H1 (cell line): ENCODE measurements at regions not wholly inside any gene's neighbourhood (a gene's known extent, or its start where the extent isn't known, plus 50 kb on each side); places are given as distances from the start of the nearest gene placed in this dataset.

Experiments used
- BRCA1 ChIP-seq: IDR thresholded peaks from 2 replicates; pipeline ENCODE4 v1.6.1; 2012; ENCODE audit warnings: low read depth, low read length, improper control_type of control experiment
- CTCF ChIP-seq, 3 experiments: IDR thresholded peaks; 1 replicate in 2 of 3; 2 replicates in 1 of 3; pipeline versions ENCODE4 v1.5.1 to v1.6.1; 2011; ENCODE audit warnings: low read length in 3 of 3, mild to moderate bottlenecking in 3 of 3, inconsistent platforms in 2 of 3, low read depth in 1 of 3, moderate library complexity in 1 of 3; ENCODE audit not compliant: insufficient read depth in 1 of 3; ENCODE audit errors: control extremely low read depth in 1 of 3
- FOSL1 ChIP-seq: IDR thresholded peaks from 2 replicates; pipeline ENCODE4 v1.6.1; 2011; ENCODE audit warnings: mild to moderate bottlenecking, low read depth, low read length, moderate library complexity; ENCODE audit not compliant: insufficient read depth
- JUN ChIP-seq: IDR thresholded peaks from 2 replicates; pipeline ENCODE4 v1.6.1; 2011; ENCODE audit warnings: low read depth, mild to moderate bottlenecking, improper control_type of control experiment, low read length
- POLR2A ChIP-seq, 2 experiments: IDR thresholded peaks; 1 replicate in 1 of 2; 2 replicates in 1 of 2; pipeline ENCODE4 v1.6.1; 2011; ENCODE audit warnings: low read depth in 2 of 2, low read length in 2 of 2, mild to moderate bottlenecking in 2 of 2; ENCODE audit errors: control extremely low read depth in 1 of 2
- YY1 ChIP-seq: IDR thresholded peaks from 2 replicates; pipeline ENCODE4 v1.6.1; 2011; ENCODE audit warnings: low read depth, mild to moderate bottlenecking, low read length

- TF ChIP-seq FOSL1: no peak
- no peak for TF ChIP-seq JUN
- no peak for TF ChIP-seq YY1
- no peak for TF ChIP-seq CTCF (IDR thresholded peaks at IDR 0.05; ENCODE audit: control extremely low read depth in 1 of 3, insufficient read depth in 1 of 3, low read depth in 1 of 3, low read length in 3 of 3)
- no peak for TF ChIP-seq BRCA1
- TF ChIP-seq POLR2A (IDR thresholded peaks at IDR 0.05; ENCODE audit: control extremely low read depth in 1 of 2, low read depth in 2 of 2, low read length in 2 of 2): no peak
Measured at GRCh38 chr3:110070161-110070916, 733.0 kb upstream of the DPPA4 start.
